ENCODE measurements at regions not wholly inside any gene's neighbourhood (a gene's known extent, or its start where the extent isn't known, plus 50 kb on each side); places are given as distances from the start of the nearest gene placed in this dataset.

DNA sequence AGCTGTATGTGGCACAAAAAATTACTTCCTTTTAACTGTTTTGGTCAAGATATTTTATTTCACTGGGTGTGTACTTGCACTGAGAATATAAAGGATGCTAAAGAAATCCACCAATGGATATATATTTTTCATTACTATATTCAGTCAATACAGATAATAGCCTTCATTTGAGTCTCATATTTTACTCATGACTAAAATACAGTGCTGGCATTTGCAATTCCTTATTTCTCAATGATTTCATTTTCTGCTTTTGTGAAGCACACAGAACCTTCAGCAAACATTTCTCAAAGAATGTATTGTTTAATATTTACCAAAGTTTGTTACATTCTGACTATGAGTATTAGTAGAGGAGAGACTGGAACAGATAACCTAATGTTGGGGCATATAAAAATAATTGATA is 93.2 kb upstream of the SOX5 start:
- DNase-seq (ENCODE audit: low spot score): no peak

- no peak for DNase-seq (ENCODE audit: low spot score)
These were observed 89.6 kb upstream of the SOX5 start for GRCh38 chr12:24039113-24039525.

DNA sequence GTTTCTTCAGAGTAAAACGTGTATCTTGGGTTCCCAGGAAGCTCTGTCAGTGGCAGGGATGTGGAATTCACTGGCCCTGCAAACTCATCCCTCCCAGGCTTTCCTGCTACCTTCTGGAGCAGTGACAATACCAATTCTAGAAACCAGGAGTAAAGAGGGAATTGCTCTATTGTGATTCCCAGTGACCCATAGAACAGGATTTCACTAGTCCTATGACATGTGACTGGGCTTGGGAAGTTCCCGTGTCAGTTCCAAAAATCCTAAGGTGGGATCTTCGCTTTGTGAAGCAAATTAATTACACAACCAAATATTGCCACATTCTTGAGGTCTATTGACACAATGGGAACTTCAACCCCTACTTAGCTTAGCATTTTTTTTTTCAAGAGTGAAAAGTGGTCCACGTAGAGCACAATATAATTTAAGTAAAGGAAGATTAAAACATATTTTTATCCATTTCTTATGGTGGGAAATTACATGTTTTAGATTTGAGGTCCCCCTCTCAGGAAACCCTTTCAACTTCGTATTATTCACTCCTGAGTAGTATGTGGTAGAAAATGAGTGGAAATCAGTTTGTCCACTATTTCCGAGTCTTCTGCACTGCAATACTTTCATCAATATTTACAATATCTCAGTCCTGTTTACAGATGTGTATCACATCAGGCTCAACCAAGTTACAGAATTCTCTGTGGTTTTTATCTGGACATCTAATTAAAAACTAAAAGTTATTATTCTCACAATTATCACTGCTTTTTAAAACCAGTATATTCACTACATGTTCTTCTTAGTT is 88.9 kb upstream of the SOX5 start:
- no peak for DNase-seq (ENCODE audit: low spot score)

- no peak for DNase-seq (ENCODE audit: low spot score)
These were observed 87.2 kb upstream of the SOX5 start for GRCh38 chr12:24036438-24037216.

- DNase-seq (ENCODE audit: low spot score): no peak
These were observed 85.4 kb upstream of the SOX5 start for GRCh38 chr12:24034894-24035293.

GRCh38 chr12:24034160-24034559 is 84.7 kb upstream of the SOX5 start:
- DNase-seq (ENCODE audit: low spot score): no peak

DNA sequence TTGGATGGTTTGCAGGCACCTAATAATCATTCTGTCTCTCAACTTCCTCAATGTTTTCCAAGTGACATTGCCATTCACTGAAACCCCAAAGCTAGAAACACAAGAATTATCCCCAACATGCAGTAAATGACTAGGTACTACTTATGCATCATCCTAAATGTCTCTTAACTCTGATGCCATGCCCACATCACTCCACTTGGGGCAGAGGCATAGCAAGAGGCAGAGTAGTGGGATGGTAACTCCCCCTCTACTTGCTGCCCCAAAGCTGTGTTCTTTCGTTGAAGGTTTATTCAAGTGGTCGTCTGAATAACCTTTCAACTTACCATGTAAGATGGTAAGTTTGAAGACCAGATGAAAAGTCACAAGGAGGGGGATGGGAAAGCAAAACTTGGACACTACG is 77.9 kb upstream of the SOX5 start:
- DNase-seq (ENCODE audit: low spot score): no peak

- DNase-seq (ENCODE audit: low spot score): no peak
These were observed 75.8 kb upstream of the SOX5 start for GRCh38 chr12:24025153-24025798.

GRCh38 chr12:24023081-24023480 is 73.6 kb upstream of the SOX5 start:
- DNase-seq (ENCODE audit: low spot score): no peak

GRCh38 chr12:24021164-24021502 is 71.7 kb upstream of the SOX5 start:
- no peak for DNase-seq (ENCODE audit: low spot score)

DNA sequence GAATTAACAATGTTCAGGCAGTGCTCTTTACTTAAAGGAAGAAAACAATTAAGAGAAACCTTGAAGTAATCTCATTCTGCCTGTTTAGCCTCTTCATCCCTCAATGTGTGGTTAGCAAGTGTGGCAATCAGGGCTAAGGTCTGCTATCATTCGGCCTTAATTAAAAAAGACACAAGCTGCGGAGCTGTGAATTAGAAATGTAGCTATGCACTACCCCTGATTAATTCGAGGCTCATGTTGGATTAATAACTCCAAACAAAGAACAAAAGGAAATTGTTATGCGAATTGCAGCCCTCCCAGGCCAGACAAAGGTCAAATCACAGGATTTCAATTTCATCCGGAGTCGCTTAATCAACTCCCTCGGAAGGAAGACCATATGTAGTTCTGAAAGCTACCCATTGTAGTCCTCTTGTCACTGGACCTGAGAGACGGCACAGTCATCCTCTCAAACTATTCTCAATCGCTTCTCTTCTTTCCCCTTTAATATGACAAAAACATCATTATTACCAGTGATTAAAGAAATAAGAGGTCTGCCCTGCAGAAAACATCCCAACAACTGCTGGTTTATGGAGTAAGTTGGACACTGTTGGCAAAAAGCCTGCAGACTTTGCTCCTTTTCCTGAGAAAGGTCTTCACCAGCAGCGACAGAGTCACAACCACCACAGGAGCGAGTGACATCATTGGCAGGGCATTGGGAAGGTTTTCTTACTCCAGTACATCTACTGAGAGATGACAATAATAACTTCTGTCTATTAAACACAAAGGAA is 71.1 kb upstream of the SOX5 start:
- no peak for DNase-seq (ENCODE audit: low spot score)

GRCh38 chr12:24015833-24016160 is 66.3 kb upstream of the SOX5 start:
- DNase-seq (ENCODE audit: low spot score): no peak

DNA sequence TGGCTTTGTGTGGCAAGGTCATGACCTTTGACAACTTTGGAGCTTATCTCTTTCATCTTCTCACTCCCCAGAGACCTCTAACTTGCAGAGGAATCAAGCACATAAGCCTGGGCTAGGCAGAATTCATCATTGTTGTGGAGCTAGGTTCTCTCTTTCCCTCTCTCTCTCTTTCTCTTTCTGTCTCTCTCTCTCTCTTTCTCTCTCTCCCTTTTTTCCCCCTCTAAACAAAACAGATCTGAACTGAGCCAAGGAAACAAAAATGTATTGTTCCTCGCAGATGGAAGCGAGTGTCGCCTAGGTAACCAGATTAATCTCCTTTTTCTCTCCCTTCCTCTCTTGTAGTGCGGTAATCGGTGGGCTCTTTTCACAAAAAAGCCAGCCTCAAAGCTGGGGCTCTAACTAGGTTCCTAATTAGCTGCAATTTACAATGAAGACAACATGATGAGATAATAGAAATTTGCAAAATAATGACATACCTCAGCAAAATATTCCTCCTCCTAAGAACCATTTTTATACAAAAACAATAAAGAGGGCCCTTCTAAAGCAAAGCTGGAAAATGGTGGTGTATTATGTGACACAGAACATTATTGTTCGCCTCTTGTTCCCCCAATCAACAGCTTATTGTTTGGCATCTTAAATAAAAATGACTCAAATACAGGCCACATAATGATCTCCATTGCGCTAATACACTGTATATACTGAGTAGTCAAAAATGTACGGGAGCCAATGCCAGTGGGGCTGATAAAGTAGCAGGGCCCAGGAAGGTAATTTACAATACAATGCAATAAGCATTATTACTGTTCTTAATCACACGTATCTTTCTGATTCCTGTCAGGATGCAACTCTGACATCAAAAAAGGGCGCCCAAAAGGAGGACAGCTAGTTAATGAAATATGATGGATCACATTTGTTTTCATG is 65.7 kb upstream of the SOX5 start:
- DNase-seq (ENCODE audit: low spot score): no peak

DNA sequence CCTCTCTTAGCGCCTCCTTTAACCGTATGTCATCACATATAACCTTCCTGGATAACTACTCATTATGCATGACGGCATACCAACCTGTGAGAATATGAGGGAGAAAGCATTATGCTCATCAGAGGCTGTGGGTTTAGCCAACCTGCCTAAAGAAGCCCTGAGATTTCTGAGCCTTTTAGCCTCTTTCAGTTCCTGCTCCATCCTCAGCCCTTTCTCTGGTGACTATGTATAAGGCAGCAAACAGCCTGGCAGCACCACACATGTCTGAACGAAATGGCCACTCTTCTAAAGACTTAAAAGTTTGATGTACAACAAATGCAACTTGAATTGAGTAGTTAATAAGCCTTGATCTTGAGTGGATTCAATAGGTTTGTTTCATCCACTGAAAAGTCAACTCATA is 64.8 kb upstream of the SOX5 start:
- DNase-seq (ENCODE audit: low spot score): no peak

GRCh38 chr12:24012528-24012927 is 63.1 kb upstream of the SOX5 start:
- DNase-seq (ENCODE audit: low spot score): no peak

DNA sequence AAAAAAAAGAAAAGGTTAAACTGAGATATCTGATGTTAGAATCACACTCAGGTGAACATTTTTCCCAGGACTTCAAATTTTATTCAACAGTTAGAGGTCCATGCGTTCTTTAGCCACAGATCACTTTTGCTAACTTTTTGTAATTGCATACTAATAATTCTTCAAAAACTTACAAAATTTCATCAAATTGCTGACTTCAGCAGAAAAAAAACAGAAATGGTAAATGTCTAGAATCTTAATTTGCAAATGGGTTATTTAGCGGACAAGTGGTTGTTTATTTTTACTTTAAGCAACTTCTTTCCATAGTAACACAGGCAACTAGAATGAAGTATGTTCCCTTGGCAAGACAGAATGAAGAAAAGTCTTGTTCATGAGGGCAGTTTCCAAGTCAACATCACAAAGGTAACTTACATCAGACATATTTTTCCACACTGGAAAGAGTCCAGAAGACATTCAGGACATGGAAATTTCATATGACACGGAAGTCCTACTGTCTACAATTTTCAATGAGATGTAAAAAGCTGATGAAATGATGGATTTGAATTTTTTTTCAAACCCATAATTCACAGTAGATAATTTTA is 62.5 kb upstream of the SOX5 start:
- DNase-seq (ENCODE audit: low spot score): no peak

GRCh38 chr12:24008166-24008565 is 58.7 kb upstream of the SOX5 start:
- no peak for DNase-seq (ENCODE audit: low spot score)

All from activated CD4-positive, alpha-beta T cell treated with anti-CD3 and anti-CD28 coated beads, Interleukin-2, Interleukin-4, amounts not matched to agents 100 ng/mL and 50 ng/mL, durations not matched to agents 16 hours and 8 hours (primary cell).